KMS-11 (cell line): ENCODE measurements at regions not wholly inside any gene's neighbourhood (a gene's known extent, or its start where the extent isn't known, plus 50 kb on each side); places are given as distances from the start of the nearest gene placed in this dataset.

Source experiments
- H2AFZ ChIP-seq: fragments of 200-600 bp; sonication (generic); 2 replicates; pipeline ENCODE4 v1.6.1; 2016; ENCODE audit warnings: antibody characterized with exemption, mixed run types, low read depth
- H3K27ac ChIP-seq: fragments of 200-600 bp; sonication (generic); 2 replicates; pipeline ENCODE4 v1.6.1; 2016; ENCODE audit warnings: mild to moderate bottlenecking, mixed run types
- H3K27me3 ChIP-seq: fragments of 200-600 bp; sonication (generic); 2 replicates; pipeline ENCODE4 v1.6.1; 2017; ENCODE audit warnings: mild to moderate bottlenecking, low read depth, mixed run types, moderate library complexity; ENCODE audit not compliant: insufficient read depth
- H3K36me3 ChIP-seq: fragments of 200-600 bp; sonication (generic); 2 replicates; pipeline ENCODE4 v1.6.1; 2017; ENCODE audit warnings: mild to moderate bottlenecking, mixed run types; ENCODE audit not compliant: insufficient read depth
- H3K4me1 ChIP-seq: fragments of 200-600 bp; sonication (generic); 2 replicates; pipeline ENCODE4 v1.6.1; 2016; ENCODE audit warnings: mild to moderate bottlenecking, low read depth, mixed run types; ENCODE audit not compliant: poor library complexity, severe bottlenecking
- H3K4me2 ChIP-seq: fragments of 200-600 bp; sonication (generic); 2 replicates; pipeline ENCODE4 v1.7.0; 2016; ENCODE audit warnings: mild to moderate bottlenecking, mixed run types
- H3K4me3 ChIP-seq: fragments of 200-600 bp; sonication (generic); IDR thresholded peaks from 2 replicates; pipeline ENCODE4 v1.6.1; 2017; ENCODE audit warnings: low read depth, low read length, mixed read lengths; ENCODE audit not compliant: insufficient read depth
- H3K79me2 ChIP-seq: fragments of 200-600 bp; sonication (generic); 2 replicates; pipeline ENCODE4 v1.6.1; 2016; ENCODE audit warnings: low read depth, mixed run types; ENCODE audit not compliant: insufficient read depth
- H3K9ac ChIP-seq: fragments of 200-600 bp; sonication (generic); 2 replicates; pipeline ENCODE4 v1.6.1; 2016; ENCODE audit warnings: mild to moderate bottlenecking, mixed run types
- H4K20me1 ChIP-seq: fragments of 200-600 bp; sonication (generic); 2 replicates; pipeline ENCODE4 v1.6.1; 2016; ENCODE audit warnings: mild to moderate bottlenecking, mixed run types; ENCODE audit not compliant: insufficient read depth
- CTCF ChIP-seq: fragments of 200-600 bp; sonication (generic); conservative IDR thresholded peaks from 2 replicates; pipeline ENCODE4 v1.6.1; 2017; ENCODE audit warnings: low read depth, mild to moderate bottlenecking, antibody characterized with exemption, low read length, moderate library complexity, mixed read lengths

DNA sequence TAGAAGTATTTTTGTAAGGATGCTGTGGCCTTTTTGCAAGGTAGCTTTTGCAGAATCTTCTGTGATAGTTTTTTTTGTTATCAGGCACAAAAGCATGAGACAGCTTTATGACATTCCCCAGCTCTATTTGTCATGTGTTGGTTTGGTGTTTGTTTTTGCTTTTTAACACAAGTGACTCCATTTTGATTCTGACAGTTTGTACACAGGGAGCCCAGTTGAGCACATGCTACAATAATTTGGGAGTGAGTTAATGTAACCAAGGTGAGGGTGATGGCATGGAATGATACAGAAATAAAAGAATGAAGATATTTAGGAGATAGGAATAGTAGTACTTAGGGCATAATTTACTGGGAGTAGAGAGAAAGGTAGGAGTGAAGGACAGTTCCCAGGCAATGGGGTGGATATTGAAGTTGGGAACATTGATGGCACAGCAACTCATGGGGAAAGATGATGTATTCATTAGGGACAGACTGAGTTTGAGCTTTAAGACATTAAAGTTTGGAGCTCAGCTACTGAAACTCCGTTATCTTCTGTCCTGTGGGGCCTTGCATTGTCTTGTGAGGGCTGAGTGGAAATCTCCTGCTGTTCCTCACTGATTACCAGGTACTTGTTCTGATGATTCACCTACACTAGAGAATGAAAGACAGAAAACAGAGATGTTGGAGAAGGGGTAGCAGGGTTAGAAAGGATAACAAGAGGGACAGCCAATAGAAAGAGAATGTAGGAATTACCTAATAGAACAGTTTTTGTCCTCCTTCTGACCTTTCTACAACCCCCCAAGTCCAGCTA, 88.3 kb upstream of the CCDC112 start:
- no peak overlapping the region for H3K9ac ChIP-seq
- TF ChIP-seq CTCF, result no peak
- no peaks in the 10 kb centered on the region for H4K20me1 ChIP-seq
- no peaks in the 10 kb centered on the region for H3K36me3 ChIP-seq
- H3K4me2 ChIP-seq, result no peak overlapping the region
- H3K4me3 ChIP-seq, result no peak overlapping the region
- no peaks in the 10 kb centered on the region for H3K27me3 ChIP-seq
- H2AFZ ChIP-seq, result no peak overlapping the region
- H3K27ac ChIP-seq, result no peak overlapping the region
- H3K4me1 ChIP-seq, result peaks cover 20% of the 10 kb centered on the region
- no peaks in the 10 kb centered on the region for H3K79me2 ChIP-seq

GRCh38 chr5:115382989-115383388, 86.5 kb upstream of the CCDC112 start:
- Histone ChIP-seq H3K4me1 (peaks cover 38% of the 10 kb centered on the region), H4K20me1 (no peaks in the 10 kb centered on the region), H3K27ac (no peak overlapping the region), H3K4me2 (no peak overlapping the region), H2AFZ (no peak overlapping the region), H3K4me3 (no peak overlapping the region), H3K9ac (no peak overlapping the region), H3K27me3 (no peaks in the 10 kb centered on the region), H3K79me2 (no peaks in the 10 kb centered on the region), H3K36me3 (no peaks in the 10 kb centered on the region)
- TF ChIP-seq CTCF, result no peak

DNA sequence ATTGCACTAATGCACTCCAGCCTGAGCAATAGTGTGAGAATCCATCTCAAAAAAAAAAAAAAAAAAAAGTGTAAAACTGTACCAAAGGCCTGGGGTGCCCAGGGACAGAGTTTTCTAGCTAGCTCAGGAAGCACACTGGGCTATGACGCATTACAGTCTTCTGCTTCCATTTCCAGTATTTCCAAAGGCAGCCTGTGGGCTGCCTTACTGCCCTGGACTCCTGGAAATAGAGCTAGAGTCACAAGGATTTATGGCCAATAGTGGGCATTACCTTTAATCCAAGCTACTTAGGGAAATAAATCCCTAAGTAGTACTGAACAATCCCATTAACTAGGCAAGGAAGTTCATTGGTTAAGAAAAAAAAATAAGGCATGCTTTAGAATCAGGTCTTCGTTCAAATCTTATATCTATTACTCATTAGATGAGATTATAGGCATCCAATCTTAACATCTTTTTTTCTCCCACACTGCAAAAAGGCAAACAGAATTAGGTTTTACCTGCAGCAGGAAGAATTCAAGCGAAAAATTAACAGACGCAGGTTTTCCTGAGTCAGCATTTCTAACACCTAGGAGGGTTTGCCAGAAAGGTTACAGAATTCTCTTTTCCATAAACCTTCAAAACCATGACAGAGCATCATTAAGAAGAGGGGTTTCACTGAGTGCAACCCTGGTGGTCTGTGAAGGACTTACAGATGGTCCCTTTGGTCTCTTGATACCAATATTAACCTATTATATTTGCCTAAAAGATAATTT, 85.6 kb upstream of the CCDC112 start:
- TF ChIP-seq CTCF, result no peak
- H4K20me1 ChIP-seq, result no peaks in the 10 kb centered on the region
- H3K27ac ChIP-seq, result no peak overlapping the region
- no peaks in the 10 kb centered on the region for H3K36me3 ChIP-seq
- no peak overlapping the region for H3K9ac ChIP-seq
- H3K79me2 ChIP-seq, result no peaks in the 10 kb centered on the region
- no peak overlapping the region for H2AFZ ChIP-seq
- no peak overlapping the region for H3K4me3 ChIP-seq
- H3K27me3 ChIP-seq, result no peaks in the 10 kb centered on the region
- H3K4me2 ChIP-seq, result no peak overlapping the region
- peaks cover 47% of the 10 kb centered on the region for H3K4me1 ChIP-seq

GRCh38 chr5:115379622-115380344, 83.3 kb upstream of the CCDC112 start:
- H3K27ac ChIP-seq, result peak overlapping the region; percentile 68

More at GRCh38 chr5:115379622-115380344, 83.3 kb upstream of the CCDC112 start:
- H3K4me3 ChIP-seq, result no peak overlapping the region
- peaks cover 69% of the 10 kb centered on the region for H3K4me1 ChIP-seq
- peak overlapping the region; percentile 23; the same call in 1 of the 2 replicates for H3K9ac ChIP-seq
- H2AFZ ChIP-seq, result peak overlapping the region; percentile 29; the same call in 1 of the 2 replicates
- TF ChIP-seq CTCF, result no peak
- no peaks in the 10 kb centered on the region for H3K27me3 ChIP-seq
- peak overlapping the region; percentile 86 for H3K4me2 ChIP-seq
- H3K36me3 ChIP-seq, result no peaks in the 10 kb centered on the region
- H4K20me1 ChIP-seq, result no peaks in the 10 kb centered on the region
- no peaks in the 10 kb centered on the region for H3K79me2 ChIP-seq
